Activated CD8-positive, alpha-beta memory T cell treated with anti-CD3 and anti-CD28 coated beads for 36 hours (primary cell): ENCODE measurements at regions not wholly inside any gene's neighbourhood (a gene's known extent, or its start where the extent isn't known, plus 50 kb on each side); places are given as distances from the start of the nearest gene placed in this dataset.
"Not testable (repeated sequence)": the region's sequence is repeated elsewhere in the genome, so short reads cannot be mapped to it uniquely, and the experiment has no call there.

ENCODE experiments used
- CTCF ChIA-PET: fragments of 350-600 bp; sonication (Branson Sonifier 250); formaldehyde crosslinking; loops from one replicate; lab custom pipeline; 2021; ENCODE audit warnings: antibody characterized with exemption; lab: Charles Lee
- POLR2A ChIA-PET: fragments of 350-600 bp; sonication (Branson Sonifier 250); formaldehyde crosslinking; loops from one replicate; lab custom pipeline; 2021; ENCODE audit warnings: antibody characterized with exemption; lab: Charles Lee

GRCh38 chr3:164927728-164928127 is 150.6 kb downstream of the SI start:
- POLR2A ChIA-PET = no interaction called here
- CTCF ChIA-PET = no interaction called here

GRCh38 chr3:164918905-164919304 is 159.4 kb downstream of the SI start:
- POLR2A ChIA-PET = no interaction called here

GRCh38 chr3:164912916-164913315 is 165.4 kb downstream of the SI start:
- POLR2A ChIA-PET = no interaction called here
- CTCF ChIA-PET = no interaction called here

More at GRCh38 chr3:164918905-164919304, 159.4 kb downstream of the SI start:
- CTCF ChIA-PET = no interaction called here

- CTCF ChIA-PET = interaction anchor here (0.6 kb wide), 1 partner anchor 97 kb away, joined by 3 read pairs; no protein-coding TSS in a partner anchor
Observed at GRCh38 chr3:164903820-164904451, 174.4 kb downstream of the SI start.

DNA sequence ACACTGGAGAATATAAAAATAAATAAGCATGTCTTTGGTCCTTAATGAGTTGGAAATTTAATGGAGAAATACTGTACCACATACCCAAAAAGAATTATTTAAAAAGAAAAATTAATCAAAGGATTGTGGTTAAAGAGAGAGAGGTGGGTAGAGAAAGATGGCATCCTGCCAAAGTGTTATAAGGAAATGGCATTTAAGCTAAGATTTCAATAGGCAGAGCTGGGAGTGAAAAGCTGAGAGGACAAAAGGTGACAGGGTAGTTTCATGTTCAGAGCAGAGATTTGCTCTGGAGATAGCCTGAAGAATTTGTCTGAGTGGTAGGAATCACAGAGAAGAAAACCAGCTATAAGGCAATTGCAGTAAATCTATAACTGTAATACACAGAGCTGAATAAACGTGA is 181.0 kb downstream of the SI start:
- POLR2A ChIA-PET = no interaction called here
- CTCF ChIA-PET = no interaction called here

More at GRCh38 chr3:164903820-164904451, 174.4 kb downstream of the SI start:
- POLR2A ChIA-PET = no interaction called here

DNA sequence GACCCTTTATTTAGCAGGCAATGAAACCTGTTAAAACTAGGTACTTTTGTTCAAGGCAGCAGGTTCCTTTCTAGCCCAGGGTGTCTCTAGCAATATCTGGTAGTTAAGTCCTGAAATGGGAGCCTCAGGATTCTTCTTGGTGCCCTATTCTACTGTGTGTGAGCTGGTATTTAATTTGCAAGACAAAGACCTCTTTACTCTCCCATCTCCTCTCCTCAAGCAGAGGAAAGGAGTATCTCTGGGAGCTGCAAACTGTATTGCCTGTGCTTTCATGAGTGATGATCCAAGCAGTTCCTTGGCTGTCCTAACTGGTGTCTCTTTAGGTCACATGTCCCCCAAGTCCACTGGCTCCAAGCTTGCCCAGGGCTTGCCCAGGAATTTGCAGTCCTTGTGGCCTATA is 188.2 kb downstream of the SI start:
- CTCF ChIA-PET = no interaction called here
- POLR2A ChIA-PET = no interaction called here

DNA sequence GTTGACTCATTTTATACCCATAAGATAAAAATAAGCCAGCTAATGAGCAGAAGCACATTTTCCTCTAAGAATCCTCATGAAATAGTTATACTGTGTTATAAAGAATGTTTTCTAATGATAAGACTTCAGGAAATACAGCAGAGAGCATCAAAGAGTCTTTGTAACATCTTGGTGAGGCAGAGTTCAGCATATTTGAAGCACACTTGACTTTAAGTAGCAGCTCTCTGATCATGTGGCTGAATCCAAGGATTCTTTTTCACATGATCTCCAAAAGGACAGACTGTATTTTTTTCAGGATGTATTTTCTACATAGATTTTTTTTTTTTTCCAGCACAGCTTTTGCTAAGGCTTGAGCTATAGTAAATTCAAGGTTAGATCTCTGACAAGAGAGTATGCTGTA is 195.1 kb downstream of the SI start:
- CTCF ChIA-PET = no interaction called here
- POLR2A ChIA-PET = no interaction called here

GRCh38 chr3:164879201-164879600 is 199.1 kb downstream of the SI start:
- POLR2A ChIA-PET = no interaction called here

GRCh38 chr3:164864454-164864853 is 213.8 kb downstream of the SI start:
- POLR2A ChIA-PET = no interaction called here
- CTCF ChIA-PET = no interaction called here

More at GRCh38 chr3:164879201-164879600, 199.1 kb downstream of the SI start:
- CTCF ChIA-PET = no interaction called here

DNA sequence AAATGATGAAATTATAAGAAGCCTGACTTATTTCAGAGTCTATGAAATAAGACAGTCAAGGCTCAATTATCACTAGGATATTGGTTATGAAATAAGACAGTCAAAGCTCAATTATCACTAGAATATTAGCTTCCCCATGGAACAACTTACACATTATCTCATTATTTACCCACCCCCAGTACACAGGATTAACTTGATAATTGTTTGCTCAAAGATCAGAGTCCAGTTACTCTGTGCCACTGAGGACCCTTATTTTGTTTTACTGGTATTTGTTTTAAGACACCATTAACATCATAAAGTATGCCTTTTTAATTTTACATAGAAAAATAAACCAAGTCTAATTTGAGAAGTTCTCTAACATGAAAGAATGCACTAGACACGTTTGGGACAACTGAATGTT is 225.4 kb downstream of the SI start:
- POLR2A ChIA-PET = no interaction called here
- CTCF ChIA-PET = no interaction called here

- CTCF ChIA-PET = interaction anchor here (0.7 kb wide), 1 partner anchor 1223 kb away, joined by 4 read pairs; no protein-coding TSS in a partner anchor
- POLR2A ChIA-PET = no interaction called here
Observed at GRCh38 chr3:164851905-164852304, 226.4 kb downstream of the SI start.

DNA sequence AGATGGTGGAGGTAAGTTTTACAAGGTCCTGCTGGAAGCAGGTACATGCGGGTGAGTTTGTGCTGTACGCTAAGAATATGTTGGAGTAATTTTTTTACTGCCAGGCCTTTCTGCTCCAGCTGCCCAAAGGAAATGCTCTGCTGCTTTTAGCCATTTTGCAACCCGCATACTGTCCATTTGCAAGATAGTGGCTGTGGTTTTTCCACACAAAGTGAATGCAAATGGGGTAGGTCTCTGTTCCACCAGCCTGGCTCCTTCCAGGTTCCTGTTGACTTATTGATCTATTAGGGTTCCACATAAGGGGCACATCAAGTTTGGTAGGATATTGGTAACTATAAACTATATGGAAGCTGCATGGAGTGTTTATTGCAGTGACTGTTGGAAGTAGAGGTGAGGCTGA is 227.1 kb downstream of the SI start:
- POLR2A ChIA-PET = no interaction called here

GRCh38 chr3:164848923-164849322 is 229.4 kb downstream of the SI start:
- ChIA-PET CTCF (no interaction called here), POLR2A (no interaction called here)

More for the DNA sequence above, 227.1 kb downstream of the SI start:
- CTCF ChIA-PET = interaction anchor here (0.7 kb wide), 1 partner anchor 1222 kb away, joined by 4 read pairs; no protein-coding TSS in a partner anchor

- ChIA-PET POLR2A (no interaction called here), CTCF (no interaction called here)
Observed at GRCh38 chr3:164845739-164846138, 232.6 kb downstream of the SI start.

DNA sequence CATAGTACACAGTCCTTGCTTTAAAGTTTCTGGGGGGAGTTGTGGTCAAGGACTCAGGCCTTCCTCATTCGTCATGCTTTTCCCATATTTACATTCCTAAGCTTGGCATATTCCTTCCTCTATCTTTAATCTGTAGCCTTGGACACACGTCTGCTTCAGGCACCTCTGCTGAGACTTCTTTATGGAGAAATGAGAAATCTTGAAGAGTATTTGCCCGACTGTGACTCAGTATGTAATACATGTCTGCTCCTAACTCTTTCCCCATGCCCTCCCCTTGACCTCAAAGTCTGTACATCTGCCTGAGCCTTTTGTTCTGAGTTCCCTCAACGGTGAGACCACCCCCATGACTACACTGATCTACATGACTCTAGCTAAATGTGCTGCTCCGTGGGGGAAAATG is 246.1 kb downstream of the SI start:
- ChIA-PET CTCF (no interaction called here), POLR2A (no interaction called here)

DNA sequence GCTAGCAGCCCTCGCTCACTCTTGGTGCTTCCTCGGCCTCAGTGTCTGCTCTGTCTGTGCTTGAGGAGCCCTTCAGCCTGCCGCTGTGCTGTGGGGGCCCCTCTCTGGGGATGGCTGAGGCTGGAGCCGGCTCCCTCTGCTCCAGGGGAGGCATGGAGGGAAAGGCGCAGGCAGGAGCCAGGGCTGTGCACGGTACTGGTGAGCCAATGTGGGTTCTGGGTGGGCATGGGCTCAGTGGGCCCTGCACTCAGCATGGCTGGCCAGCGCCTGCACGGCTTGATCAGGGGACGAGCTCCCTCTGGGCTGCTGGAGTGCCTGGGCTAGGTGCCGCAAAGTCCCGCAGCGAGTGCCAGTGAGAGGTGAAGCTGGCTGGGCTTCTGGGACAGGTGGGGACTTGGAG is 260.0 kb downstream of the SI start:
- ChIA-PET POLR2A (no interaction called here), CTCF (no interaction called here)

DNA sequence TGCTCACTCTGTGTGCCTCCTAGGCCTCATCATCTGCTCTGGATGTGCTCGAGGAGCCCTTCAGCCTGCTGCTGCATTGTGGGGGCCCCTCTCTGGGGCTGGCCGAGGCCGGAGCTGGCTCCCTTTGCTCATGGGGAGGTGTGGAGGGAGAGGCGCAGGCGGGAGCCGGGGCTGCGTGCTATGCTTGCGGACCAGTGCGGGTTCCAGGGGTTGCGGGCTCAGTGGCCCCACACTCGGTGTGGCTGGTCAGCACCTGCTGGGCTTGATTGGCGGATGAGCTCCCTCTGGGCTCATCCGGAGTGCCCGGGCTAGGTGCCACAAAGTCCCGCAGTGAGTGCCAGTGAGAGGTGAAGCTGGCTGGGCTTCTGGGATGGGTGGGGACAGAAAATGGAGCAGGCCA is 264.2 kb downstream of the SI start:
- CTCF ChIA-PET = no interaction called here
- POLR2A ChIA-PET = no interaction called here

- POLR2A ChIA-PET = no interaction called here
- CTCF ChIA-PET = no interaction called here
Observed at GRCh38 chr3:164812042-164812441, 266.3 kb downstream of the SI start.

GRCh38 chr3:164806188-164806587 is 272.1 kb downstream of the SI start:
- ChIA-PET CTCF (no interaction called here), POLR2A (no interaction called here)

GRCh38 chr3:164794099-164794498 is 284.2 kb downstream of the SI start:
- ChIA-PET CTCF (no interaction called here), POLR2A (no interaction called here)

DNA sequence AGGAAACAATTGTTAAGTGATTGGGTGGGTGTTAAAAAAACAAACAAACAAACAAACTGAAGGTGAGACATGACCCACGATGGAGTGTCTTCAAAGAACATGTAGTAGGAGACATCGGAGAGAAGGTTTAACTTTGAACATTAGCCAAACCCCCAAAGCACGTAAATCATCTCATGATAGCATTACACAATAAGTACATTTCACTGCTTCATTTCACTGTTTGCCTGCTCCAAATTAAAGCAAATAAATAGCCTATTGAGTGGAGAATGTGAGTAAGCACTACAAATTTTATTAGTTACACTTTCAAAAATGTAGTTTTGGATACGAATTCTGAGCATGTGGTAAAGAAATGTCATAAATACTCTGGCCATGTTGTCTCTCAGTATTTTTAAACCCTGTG is 287.0 kb downstream of the SI start:
- ChIA-PET CTCF (interaction anchor here (0.7 kb wide), 1 partner anchor 1140 kb away, joined by 4 read pairs; no protein-coding TSS in a partner anchor), POLR2A (no interaction called here)

DNA sequence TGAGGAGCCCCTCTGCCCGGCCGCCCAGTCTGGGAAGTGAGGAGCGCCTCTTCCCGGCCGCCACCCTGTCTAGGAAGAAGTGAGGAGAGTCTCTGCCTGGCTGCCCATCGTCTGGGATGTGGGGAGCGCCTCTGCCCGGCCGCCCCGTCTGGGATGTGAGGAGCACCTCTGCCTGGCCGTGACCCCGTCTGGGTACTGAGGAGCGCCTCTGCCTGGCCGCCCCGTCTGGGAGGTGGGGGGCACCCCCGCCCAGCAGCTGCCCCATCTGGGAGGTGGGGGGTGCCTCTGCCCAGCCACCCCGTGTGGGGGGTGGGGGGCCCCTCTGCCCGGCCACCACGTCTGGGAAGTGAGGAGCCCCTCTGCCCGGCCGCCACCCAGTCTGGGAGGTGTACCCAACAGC is 293.9 kb downstream of the SI start:
- POLR2A ChIA-PET, CTCF ChIA-PET: not testable (repeated sequence)
